ENCODE measurements at regions not wholly inside any gene's neighbourhood (a gene's known extent, or its start where the extent isn't known, plus 50 kb on each side); places are given as distances from the start of the nearest gene placed in this dataset.

- no peak for TF ChIP-seq POLR2A (IDR thresholded peaks at IDR 0.05; ENCODE audit: low read length)
- no peak for TF ChIP-seq EP300 (IDR thresholded peaks at IDR 0.05)
- no peak for TF ChIP-seq MAX (IDR thresholded peaks at IDR 0.05)
- TF ChIP-seq CTCF (IDR thresholded peaks at IDR 0.05): no peak
- no peak for TF ChIP-seq REST (IDR thresholded peaks at IDR 0.05)
- TF ChIP-seq RFX5 (IDR thresholded peaks at IDR 0.05): no peak
- no peak for TF ChIP-seq CHD4 (IDR thresholded peaks at IDR 0.05; ENCODE audit: borderline replicate concordance)
- no peak for TF ChIP-seq KDM5A (IDR thresholded peaks at IDR 0.05)
- no peak for TF ChIP-seq EHF (CRISPR knock-in tag; IDR thresholded peaks at IDR 0.05)
- no peak for TF ChIP-seq RCOR1 (IDR thresholded peaks at IDR 0.05; ENCODE audit: low read depth, low read length)
- no peak for TF ChIP-seq HOXB5 (CRISPR knock-in tag; IDR thresholded peaks at IDR 0.05)
- TF ChIP-seq HDAC2 (IDR thresholded peaks at IDR 0.05): no peak
- no peak for TF ChIP-seq MYC (IDR thresholded peaks at IDR 0.05; ENCODE audit: borderline replicate concordance, low read length)
These were observed 592.1 kb downstream of the ARAP2 start for GRCh38 chr4:35652197-35652596.
